HCT116 (cell line): ENCODE measurements at regions not wholly inside any gene's neighbourhood (a gene's known extent, or its start where the extent isn't known, plus 50 kb on each side); places are given as distances from the start of the nearest gene placed in this dataset.

Experiments
- ATAC-seq: fragments of 200-7000 bp; cut with Tn5 transposase; 2 replicates; pipeline ENCODE4 v1.9.1; 2020; ENCODE audit warnings: mild to moderate bottlenecking, moderate library complexity
- BruUV-seq: library from RNA; stranded (reverse); fragments of 400-500 nt; replicated peaks from 2 replicates; lab custom pipeline; 2021; lab: Mats Ljungman, UMichigan
- CTCF ChIA-PET: fragments of 300-600 bp; sonication (Branson Sonifier 250); formaldehyde crosslinking; loops from one replicate; lab custom pipeline; 2021; ENCODE audit warnings: antibody characterized with exemption; lab: Charles Lee
- POLR2A ChIA-PET: fragments of 300-600, 350-600 bp; sonication (Branson Sonifier 250); formaldehyde crosslinking; loops from one replicate; lab custom pipeline; 2021; ENCODE audit warnings: antibody characterized with exemption; lab: Charles Lee
- RAD21 ChIA-PET, 2 experiments: fragments of 300-600 bp; sonication (Branson Sonifier 250); formaldehyde crosslinking; loops; one replicate each; lab custom pipeline; 2023; ENCODE audit warnings: low total read pairs in 2 of 2; ENCODE audit not compliant: uncharacterized antibody in 2 of 2, unreplicated experiment in 2 of 2, low non-redundant PET in 1 of 2; lab: Charles Lee
- DNase-seq: peaks from one replicate; pipeline ENCODE4 v3.0.0-alpha.2; 2010; ENCODE audit warnings: low read depth, low spot score
- H2AFZ ChIP-seq: fragments of 200-600 bp; shearing (Covaris generic), sonication (generic); 2 replicates; pipeline ENCODE4 v1.6.1; 2017; ENCODE audit warnings: low read depth, mixed run types, mixed read lengths, antibody characterized with exemption, low read length; ENCODE audit not compliant: poor library complexity, severe bottlenecking
- H3K27ac ChIP-seq: 2 replicates; pipeline ENCODE4 v1.5.1; 2012; ENCODE audit warnings: low read depth, low read length
- H3K27me3 ChIP-seq: fragments of 200-600 bp; sonication (generic); 2 replicates; pipeline ENCODE4 v1.6.1; 2016; ENCODE audit warnings: mixed run types, low read length, mixed read lengths; ENCODE audit not compliant: insufficient read depth
- H3K36me3 ChIP-seq, 2 experiments: fragments of 200-500 bp in 1 of 2; fragments of 200-600 bp in 1 of 2; sonication (Bioruptor generic) in 1 of 2; sonication (generic) in 1 of 2; 2 replicates each; pipeline versions ENCODE4 v1.5.1 to v1.6.1; 2014 to 2016; ENCODE audit warnings: low read length in 2 of 2, inconsistent platforms in 1 of 2, mixed read lengths in 1 of 2, mixed run types in 1 of 2; ENCODE audit not compliant: insufficient read depth in 2 of 2, control insufficient read depth in 1 of 2
- H3K4me1 ChIP-seq, 2 experiments: fragments of 200-600 bp in 1 of 2; sonication (generic) in 1 of 2; 2 replicates each; pipeline versions ENCODE4 v1.5.1 to v1.6.1; 2012 to 2017; ENCODE audit warnings: low read length in 2 of 2, inconsistent platforms in 1 of 2, mild to moderate bottlenecking in 1 of 2, mixed read lengths in 1 of 2, mixed run types in 1 of 2, moderate library complexity in 1 of 2; ENCODE audit not compliant: insufficient read depth in 2 of 2, control insufficient read depth in 1 of 2
- H3K4me2 ChIP-seq: fragments of 200-600 bp; sonication (generic); 2 replicates; pipeline ENCODE4 v1.6.1; 2017; ENCODE audit warnings: mixed run types, low read length, mixed read lengths
- H3K4me3 ChIP-seq, 2 experiments: fragments of 200-600 bp in 1 of 2; sonication (generic) in 1 of 2; replicated peaks in 1 of 2; 2 replicates each; pipeline ENCODE4 v1.5.1; 2011 to 2016; ENCODE audit warnings: low read length in 2 of 2, control low read depth in 1 of 2, low read depth in 1 of 2, mild to moderate bottlenecking in 1 of 2, mixed read lengths in 1 of 2, mixed run types in 1 of 2
- H3K79me2 ChIP-seq: fragments of 200-600 bp; sonication (generic); 2 replicates; pipeline ENCODE4 v1.6.1; 2017; ENCODE audit warnings: mild to moderate bottlenecking, mixed run types, low read length, moderate library complexity, mixed read lengths; ENCODE audit not compliant: insufficient read depth
- H3K9ac ChIP-seq: fragments of 200-600 bp; sonication (generic); 2 replicates; pipeline ENCODE4 v1.6.1; 2016; ENCODE audit warnings: low read length, mixed read lengths
- H3K9me2 ChIP-seq: fragments of 200-600 bp; sonication (generic), shearing (Covaris generic); 2 replicates; pipeline ENCODE4 v1.6.1; 2017; ENCODE audit warnings: mixed run types, mild to moderate bottlenecking, moderate library complexity; ENCODE audit not compliant: insufficient read depth
- H3K9me3 ChIP-seq, 2 experiments: fragments of 200-500 bp in 1 of 2; fragments of 200-600 bp in 1 of 2; sonication (Bioruptor generic) in 1 of 2; sonication (generic) in 1 of 2; 2 replicates each; pipeline ENCODE4 v1.6.1; 2014 to 2017; ENCODE audit warnings: low read length in 2 of 2, mixed read lengths in 2 of 2, inconsistent platforms in 1 of 2, low read depth in 1 of 2, mild to moderate bottlenecking in 1 of 2, mixed run types in 1 of 2, moderate library complexity in 1 of 2; ENCODE audit not compliant: control insufficient read depth in 1 of 2, insufficient read depth in 1 of 2
- H4K20me1 ChIP-seq: fragments of 200-600 bp; sonication (generic), shearing (Covaris generic); 2 replicates; pipeline ENCODE4 v1.6.1; 2017; ENCODE audit warnings: mixed run types, mild to moderate bottlenecking, moderate library complexity; ENCODE audit not compliant: insufficient read depth
- CBX3 ChIP-seq: IDR thresholded peaks from 2 replicates; pipeline ENCODE4 v1.6.1; 2012; ENCODE audit warnings: low read depth
- CEBPB ChIP-seq: IDR thresholded peaks from 2 replicates; pipeline ENCODE4 v1.6.1; 2012; ENCODE audit warnings: low read depth
- EGR1 ChIP-seq: IDR thresholded peaks from 2 replicates; pipeline ENCODE4 v1.6.1; 2012; ENCODE audit warnings: low read depth
- ELF1 ChIP-seq: IDR thresholded peaks from 2 replicates; pipeline ENCODE4 v1.6.1; 2012; ENCODE audit warnings: low read depth, borderline replicate concordance
- EZH2 ChIP-seq: fragments of 200-600 bp; sonication (generic); IDR thresholded peaks from 2 replicates; pipeline ENCODE4 v1.6.1; 2017; ENCODE audit warnings: antibody characterized with exemption, mixed run types
- FOSL1 ChIP-seq: IDR thresholded peaks from 2 replicates; pipeline ENCODE4 v1.6.1; 2012; ENCODE audit warnings: low read depth
- MAX ChIP-seq: IDR thresholded peaks from 2 replicates; pipeline ENCODE4 v1.6.1; 2012
- POLR2AphosphoS5 ChIP-seq: IDR thresholded peaks from 2 replicates; pipeline ENCODE4 v1.6.1; 2011; ENCODE audit warnings: mild to moderate bottlenecking, low read depth, low read length, moderate library complexity
- RAD21 ChIP-seq: IDR thresholded peaks from 2 replicates; pipeline ENCODE4 v1.6.1; 2012; ENCODE audit warnings: low read depth, mild to moderate bottlenecking
- REST ChIP-seq: IDR thresholded peaks from 2 replicates; pipeline ENCODE4 v1.6.1; 2012; ENCODE audit warnings: low read depth
- SIN3A ChIP-seq: IDR thresholded peaks from 2 replicates; pipeline ENCODE4 v1.6.1; 2012; ENCODE audit warnings: low read depth
- SP1 ChIP-seq: IDR thresholded peaks from 2 replicates; pipeline ENCODE4 v1.6.1; 2012; ENCODE audit warnings: low read depth
- YY1 ChIP-seq: IDR thresholded peaks from 2 replicates; pipeline ENCODE4 v1.6.1; 2011; ENCODE audit warnings: low read length, low read depth, moderate library complexity, mild to moderate bottlenecking; ENCODE audit not compliant: insufficient replicate concordance; ENCODE audit errors: extremely low read depth
- ZFX ChIP-seq: fragments of 450-650 bp; IDR thresholded peaks from 2 replicates; pipeline ENCODE4 v1.6.1; 2017
- ZNF274 ChIP-seq: fragments of 200-500 bp; sonication (Bioruptor generic); IDR thresholded peaks from 2 replicates; pipeline ENCODE4 v1.6.1; 2014; ENCODE audit warnings: mild to moderate bottlenecking, low read depth, low read length, inconsistent platforms
- intact Hi-C: fragments of 100-400 bp; cut with micrococcal nuclease; formaldehyde crosslinking; loops from 2 replicates; pipeline ENCODE4 v1.10.0; 2022
- TF ChIP-seq, protein P1 (sequence below): IDR thresholded peaks from 2 replicates; pipeline ENCODE4 v1.6.1; 2011; ENCODE audit warnings: mild to moderate bottlenecking, low read length, moderate library complexity; ENCODE audit not compliant: insufficient replicate concordance; ENCODE audit errors: extremely low read depth

DNA sequence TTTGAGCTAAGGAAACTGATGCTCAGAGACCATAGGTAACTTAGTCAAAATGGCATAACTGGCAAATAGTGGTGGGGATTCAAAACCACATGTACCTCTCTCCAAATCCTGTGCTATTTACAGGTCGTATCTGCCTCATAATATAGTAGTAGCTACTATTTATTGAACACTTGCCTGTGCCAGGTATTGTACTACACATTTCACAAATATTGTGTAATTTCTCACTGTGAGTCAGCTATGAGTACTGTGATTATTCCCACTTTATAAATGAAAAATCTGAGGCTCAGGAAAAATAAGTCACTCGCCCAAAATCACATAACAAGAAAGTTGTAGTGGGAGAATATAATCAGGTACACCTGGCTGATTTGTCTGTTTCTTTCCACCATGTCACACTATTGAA lies 199.8 kb upstream of the FAT3 start:
- TF ChIP-seq ELF1 (no peak), POLR2AphosphoS5 (no peak), CEBPB (no peak), ZFX (no peak), SP1 (no peak), ZNF274 (no peak), EZH2 (no peak), MAX (no peak), CBX3 (no peak), RAD21 (no peak), EGR1 (no peak), REST (no peak), FOSL1 (no peak), YY1 (no peak), SIN3A (no peak)
- TF ChIP-seq, protein P1, sequence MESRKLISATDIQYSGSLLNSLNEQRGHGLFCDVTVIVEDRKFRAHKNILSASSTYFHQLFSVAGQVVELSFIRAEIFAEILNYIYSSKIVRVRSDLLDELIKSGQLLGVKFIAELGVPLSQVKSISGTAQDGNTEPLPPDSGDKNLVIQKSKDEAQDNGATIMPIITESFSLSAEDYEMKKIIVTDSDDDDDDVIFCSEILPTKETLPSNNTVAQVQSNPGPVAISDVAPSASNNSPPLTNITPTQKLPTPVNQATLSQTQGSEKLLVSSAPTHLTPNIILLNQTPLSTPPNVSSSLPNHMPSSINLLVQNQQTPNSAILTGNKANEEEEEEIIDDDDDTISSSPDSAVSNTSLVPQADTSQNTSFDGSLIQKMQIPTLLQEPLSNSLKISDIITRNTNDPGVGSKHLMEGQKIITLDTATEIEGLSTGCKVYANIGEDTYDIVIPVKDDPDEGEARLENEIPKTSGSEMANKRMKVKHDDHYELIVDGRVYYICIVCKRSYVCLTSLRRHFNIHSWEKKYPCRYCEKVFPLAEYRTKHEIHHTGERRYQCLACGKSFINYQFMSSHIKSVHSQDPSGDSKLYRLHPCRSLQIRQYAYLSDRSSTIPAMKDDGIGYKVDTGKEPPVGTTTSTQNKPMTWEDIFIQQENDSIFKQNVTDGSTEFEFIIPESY: no peak
- RAD21 ChIA-PET: no interaction called here
- Histone ChIP-seq H3K9me2 (no peaks in the 10 kb centered on the region), H3K79me2 (no peaks in the 10 kb centered on the region), H4K20me1 (no peaks in the 10 kb centered on the region), H3K27ac (no peak overlapping the region), H3K36me3 (no peaks in the 10 kb centered on the region), H3K9me3 (peaks cover 0 to 4% of the 10 kb centered on the region in 2 experiments; a peak in 2 of 4 replicates), H3K4me1 (no peaks in the 10 kb centered on the region), H3K4me2 (no peak overlapping the region), H3K27me3 (no peaks in the 10 kb centered on the region), H3K9ac (no peak overlapping the region), H3K4me3 (no peak overlapping the region), H2AFZ (no peak overlapping the region)
- POLR2A ChIA-PET: no interaction called here
- intact Hi-C loops: no loop called here
- no peak for DNase-seq
- no TSS peak for BruUV-seq
- ATAC-seq: no peak
- CTCF ChIA-PET: no interaction called here
